ENCODE measurements at regions not wholly inside any gene's neighbourhood (a gene's known extent, or its start where the extent isn't known, plus 50 kb on each side); places are given as distances from the start of the nearest gene placed in this dataset.

DNA sequence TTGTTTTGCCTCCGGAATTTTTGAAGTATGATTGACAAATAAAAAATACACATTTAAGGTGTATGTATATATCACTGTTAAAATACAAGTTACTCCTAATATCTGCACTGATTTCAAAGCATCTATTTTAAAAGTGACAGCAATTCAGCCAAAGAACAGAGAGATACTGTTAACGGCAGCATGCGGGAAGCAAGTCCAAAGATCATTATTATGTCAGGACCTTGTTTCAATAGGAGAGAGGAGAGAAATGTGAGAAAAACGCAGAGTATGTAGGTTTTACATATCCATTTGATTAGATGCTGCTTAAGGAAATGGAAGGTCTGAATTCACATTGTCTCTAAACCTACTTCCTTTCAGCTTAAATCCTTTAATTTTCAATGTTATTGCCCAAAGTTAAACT lies 545.5 kb upstream of the SLC8A1 start:
- no peak for TF ChIP-seq POLR2A (IDR thresholded peaks at IDR 0.05)
- TF ChIP-seq, protein P1, sequence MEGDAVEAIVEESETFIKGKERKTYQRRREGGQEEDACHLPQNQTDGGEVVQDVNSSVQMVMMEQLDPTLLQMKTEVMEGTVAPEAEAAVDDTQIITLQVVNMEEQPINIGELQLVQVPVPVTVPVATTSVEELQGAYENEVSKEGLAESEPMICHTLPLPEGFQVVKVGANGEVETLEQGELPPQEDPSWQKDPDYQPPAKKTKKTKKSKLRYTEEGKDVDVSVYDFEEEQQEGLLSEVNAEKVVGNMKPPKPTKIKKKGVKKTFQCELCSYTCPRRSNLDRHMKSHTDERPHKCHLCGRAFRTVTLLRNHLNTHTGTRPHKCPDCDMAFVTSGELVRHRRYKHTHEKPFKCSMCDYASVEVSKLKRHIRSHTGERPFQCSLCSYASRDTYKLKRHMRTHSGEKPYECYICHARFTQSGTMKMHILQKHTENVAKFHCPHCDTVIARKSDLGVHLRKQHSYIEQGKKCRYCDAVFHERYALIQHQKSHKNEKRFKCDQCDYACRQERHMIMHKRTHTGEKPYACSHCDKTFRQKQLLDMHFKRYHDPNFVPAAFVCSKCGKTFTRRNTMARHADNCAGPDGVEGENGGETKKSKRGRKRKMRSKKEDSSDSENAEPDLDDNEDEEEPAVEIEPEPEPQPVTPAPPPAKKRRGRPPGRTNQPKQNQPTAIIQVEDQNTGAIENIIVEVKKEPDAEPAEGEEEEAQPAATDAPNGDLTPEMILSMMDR (IDR thresholded peaks at IDR 0.05 in 8 of 11, conservative IDR thresholded peaks at IDR 0.05 in 3 of 11): no peak
